Peyer's patch (tissue), 4 donors: ENCODE measurements at regions not wholly inside any gene's neighbourhood (a gene's known extent, or its start where the extent isn't known, plus 50 kb on each side); places are given as distances from the start of the nearest gene placed in this dataset.

Experiments
- DNase-seq, 3 donors: peaks; one replicate each; pipeline ENCODE4 v3.0.0-alpha.2; 2017 to 2019
- H3K27ac ChIP-seq, 4 donors: fragments of 200-600 bp; sonication (generic); one replicate each; pipeline ENCODE4 v1.5.1; 2016 to 2019
- H3K27me3 ChIP-seq, 2 donors: fragments of 200-600 bp; sonication (generic); one replicate each; pipeline ENCODE4 v1.5.1; 2019
- H3K36me3 ChIP-seq, 3 donors: fragments of 200-600 bp; sonication (generic); one replicate each; pipeline ENCODE4 v1.5.1; 2016 to 2019
- H3K4me1 ChIP-seq, 4 donors: fragments of 200-600 bp; sonication (generic); one replicate each; pipeline ENCODE4 v1.5.1; 2016 to 2019
- H3K4me3 ChIP-seq, 4 donors: fragments of 200-600 bp; sonication (generic); 1 replicate in 3 of 4; 2 replicates in 1 of 4; pipeline ENCODE4 v1.5.1; 2016 to 2019; ENCODE audit warnings: mild to moderate bottlenecking in 1 of 4
- H3K9me3 ChIP-seq, 4 donors: fragments of 200-600 bp; sonication (generic); one replicate each; pipeline ENCODE4 v1.5.1; 2016 to 2019; ENCODE audit warnings: mild to moderate bottlenecking in 1 of 4
- CTCF ChIP-seq, 6 experiments: fragments of 450-650 bp in 4 of 6; fragments of 200-600 bp in 2 of 6; sonication (generic) in 1 of 6; IDR thresholded peaks; one replicate each; pipeline ENCODE4 v1.5.1; 2017 to 2019; ENCODE audit warnings: antibody characterized with exemption in 6 of 6, mild to moderate bottlenecking in 3 of 6, moderate library complexity in 1 of 6
- POLR2A ChIP-seq, 2 donors: fragments of 450-650 bp; IDR thresholded peaks; one replicate each; pipeline ENCODE4 v1.5.1; 2017; ENCODE audit warnings: antibody characterized with exemption in 2 of 2, mild to moderate bottlenecking in 2 of 2, moderate library complexity in 2 of 2
- small RNA-seq, 2 donors: library from RNA; depleted of rRNA; stranded (forward); fragments of <200 nt; gene quantifications; one replicate each; pipeline ENCODE3, GENCODE V24; 2016

GRCh38 chr20:39090906-39091305 is 128.8 kb downstream of the DHX35 start:
- Histone ChIP-seq H3K9me3 (no peaks in the 10 kb centered on the region), H3K4me3 (no peak overlapping the region), H3K36me3 (no peaks in the 10 kb centered on the region), H3K27me3 (no peaks in the 10 kb centered on the region), H3K4me1 (no peaks in the 10 kb centered on the region), H3K27ac (no peak overlapping the region)
- no peak for DNase-seq
- TF ChIP-seq CTCF (IDR thresholded peaks at IDR 0.05) (no peak), POLR2A (IDR thresholded peaks at IDR 0.05) (no peak)

GRCh38 chr20:39089797-39090196 is 127.7 kb downstream of the DHX35 start:
- no peaks in the 10 kb centered on the region for H3K4me1 ChIP-seq
- H3K36me3 ChIP-seq = no peaks in the 10 kb centered on the region
- no peaks in the 10 kb centered on the region for H3K9me3 ChIP-seq
- TF ChIP-seq POLR2A (IDR thresholded peaks at IDR 0.05) (no peak), CTCF (IDR thresholded peaks at IDR 0.05) (no peak)
- no peak overlapping the region for H3K4me3 ChIP-seq
- H3K27me3 ChIP-seq = no peaks in the 10 kb centered on the region
- DNase-seq = no peak
- H3K27ac ChIP-seq = no peak overlapping the region

Small RNAs in the stretch of these regions (small RNA-seq; reads per million reads assigned to genes)
- gene RN7SL680P = 0 reads per million in 2 donors
